Thyroid gland (tissue), 4 donors: ENCODE measurements at regions not wholly inside any gene's neighbourhood (a gene's known extent, or its start where the extent isn't known, plus 50 kb on each side); places are given as distances from the start of the nearest gene placed in this dataset.

Experiments used
- DNase-seq, 2 donors: peaks; one replicate each; pipeline ENCODE4 v3.0.0-alpha.2; 2019
- H3K27ac ChIP-seq, 3 donors: fragments of 200-600 bp; sonication (generic); 1 replicate in 2 of 3; 2 replicates in 1 of 3; pipeline ENCODE4 v1.5.1; 2016 to 2019; ENCODE audit warnings: mild to moderate bottlenecking in 1 of 3, moderate library complexity in 1 of 3
- H3K27me3 ChIP-seq: fragments of 200-600 bp; sonication (generic); one replicate; pipeline ENCODE4 v1.5.1; 2019
- H3K36me3 ChIP-seq, 2 donors: fragments of 200-600 bp; sonication (generic); one replicate each; pipeline ENCODE4 v1.5.1; 2016 to 2019
- H3K4me1 ChIP-seq, 2 donors: fragments of 200-600 bp; sonication (generic); one replicate each; pipeline ENCODE4 v1.5.1; 2017 to 2019
- H3K4me3 ChIP-seq, 3 donors: fragments of 200-600 bp; sonication (generic); replicated peaks in 1 of 3; 1 replicate in 2 of 3; 2 replicates in 1 of 3; pipeline ENCODE4 v1.5.1; 2016; ENCODE audit warnings: mild to moderate bottlenecking in 1 of 3
- H3K9me3 ChIP-seq: fragments of 200-600 bp; sonication (generic); one replicate; pipeline ENCODE4 v1.5.1; 2017
- CTCF ChIP-seq, 6 experiments: fragments of 200-600 bp in 3 of 6; fragments of 450-650 bp in 3 of 6; sonication (generic) in 3 of 6; IDR thresholded peaks; one replicate each; pipeline ENCODE4 v1.5.1; 2016 to 2019; ENCODE audit warnings: antibody characterized with exemption in 6 of 6, mild to moderate bottlenecking in 2 of 6, inconsistent platforms in 1 of 6, moderate library complexity in 1 of 6
- POLR2A ChIP-seq, 2 donors: fragments of 450-650 bp; IDR thresholded peaks; one replicate each; pipeline ENCODE4 v1.6.1; 2017; ENCODE audit warnings: antibody characterized with exemption in 2 of 2, mild to moderate bottlenecking in 2 of 2, moderate library complexity in 1 of 2
- WGBS, 2 donors: methylation state at CpG; one replicate each; pipeline ENCODE4 v1.1.5; 2017; 5-methylcytosine and 5-hydroxymethylcytosine counted together
- intact Hi-C: fragments of 100-400 bp; cut with DNase I; formaldehyde crosslinking; loops from one replicate; pipeline ENCODE4 v1.15.1; 2023

- TF ChIP-seq CTCF (IDR thresholded peaks at IDR 0.05), result no peak
- no peak for TF ChIP-seq POLR2A (IDR thresholded peaks at IDR 0.05)
- Histone ChIP-seq H3K9me3 (no peaks in the 10 kb centered on the region), H3K27me3 (no peaks in the 10 kb centered on the region), H3K27ac (no peak overlapping the region), H3K36me3 (no peaks in the 10 kb centered on the region), H3K4me3 (no peak overlapping the region), H3K4me1 (no peaks in the 10 kb centered on the region)
- intact Hi-C loops, result no loop called here
- WGBS, 2 donors, result 89 to 95% methylated on average over 1 of the region's 1 CpG
- no peak for DNase-seq
These were observed 154.9 kb upstream of the ARHGAP28 start for GRCh38 chr18:6574631-6575030.

GRCh38 chr18:6575908-6576307, 153.6 kb upstream of the ARHGAP28 start:
- no peaks in the 10 kb centered on the region for H3K27me3 ChIP-seq
- no peak overlapping the region for H3K27ac ChIP-seq
- no peaks in the 10 kb centered on the region for H3K36me3 ChIP-seq
- H3K9me3 ChIP-seq, result no peaks in the 10 kb centered on the region
- H3K4me1 ChIP-seq, result no peaks in the 10 kb centered on the region
- 94 to 95% methylated on average over 10 of the region's 10 CpGs for WGBS, 2 donors
- TF ChIP-seq POLR2A (IDR thresholded peaks at IDR 0.05) (no peak), CTCF (IDR thresholded peaks at IDR 0.05) (no peak)
- intact Hi-C loops, result no loop called here
- H3K4me3 ChIP-seq, result no peak overlapping the region
- DNase-seq, result no peak

DNA sequence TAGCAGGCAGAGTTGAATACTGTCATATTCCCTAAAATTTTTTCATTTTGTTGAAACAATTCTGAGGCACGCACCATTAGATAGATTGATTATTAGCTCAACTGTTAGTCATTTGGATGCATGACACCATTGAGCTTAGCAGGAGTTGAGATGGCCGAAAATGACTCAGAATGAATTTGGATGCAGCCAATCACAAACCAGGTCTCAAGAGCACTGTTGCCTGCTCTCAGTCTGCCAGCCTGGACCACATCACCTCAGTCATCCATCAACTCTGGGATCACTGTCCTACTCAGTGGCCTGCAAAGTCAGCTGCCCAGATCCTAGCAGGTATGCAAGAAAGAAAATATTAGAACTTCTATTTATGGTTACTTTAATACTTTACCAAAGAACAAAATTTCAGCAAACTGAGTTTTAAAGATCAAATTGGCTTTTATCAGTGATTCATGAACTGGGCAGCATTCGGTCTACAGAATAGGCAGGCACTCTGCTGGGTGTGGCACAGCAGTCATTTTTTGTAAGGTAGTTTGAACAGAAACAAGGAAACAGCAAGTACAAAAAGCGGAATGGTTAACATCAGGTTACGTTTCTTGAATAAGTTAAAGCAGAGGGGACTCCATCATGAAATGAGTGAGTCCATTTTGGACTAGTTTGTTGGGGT, 152.7 kb upstream of the ARHGAP28 start:
- intact Hi-C loops, result no loop called here
- TF ChIP-seq POLR2A (IDR thresholded peaks at IDR 0.05) (no peak), CTCF (IDR thresholded peaks at IDR 0.05) (no peak)
- no peak overlapping the region for H3K27ac ChIP-seq
- no peak overlapping the region for H3K4me3 ChIP-seq
- no peak for DNase-seq
- WGBS, 2 donors, result 97% methylated on average over 5 of the region's 5 CpGs
- no peaks in the 10 kb centered on the region for H3K27me3 ChIP-seq
- no peaks in the 10 kb centered on the region for H3K36me3 ChIP-seq
- no peaks in the 10 kb centered on the region for H3K4me1 ChIP-seq
- H3K9me3 ChIP-seq, result no peaks in the 10 kb centered on the region

DNA sequence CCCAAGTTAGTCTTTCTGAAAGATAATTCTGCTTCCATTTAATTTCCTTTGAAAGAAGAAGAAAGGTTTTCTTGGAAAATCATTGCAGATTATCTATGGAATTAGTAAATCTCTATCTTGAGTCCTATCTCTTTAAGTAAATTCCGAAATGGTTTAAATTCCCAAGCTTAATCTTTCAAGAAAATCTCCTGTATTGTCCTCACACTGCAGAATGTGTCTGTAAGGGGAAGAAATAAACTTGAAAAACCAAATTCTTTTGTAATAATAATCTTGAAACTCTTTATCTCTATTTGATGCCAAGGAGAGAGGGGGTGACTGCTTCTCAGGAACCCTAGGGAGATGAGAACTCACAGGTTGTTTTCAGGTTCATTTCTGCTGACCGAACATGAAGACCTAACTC, 150.8 kb upstream of the ARHGAP28 start:
- no peak for TF ChIP-seq CTCF (IDR thresholded peaks at IDR 0.05)
- no peak for TF ChIP-seq POLR2A (IDR thresholded peaks at IDR 0.05)
- intact Hi-C loops, result no loop called here
- Histone ChIP-seq H3K27me3 (no peaks in the 10 kb centered on the region), H3K9me3 (no peaks in the 10 kb centered on the region), H3K4me3 (no peak overlapping the region), H3K27ac (no peak overlapping the region), H3K4me1 (no peaks in the 10 kb centered on the region), H3K36me3 (no peaks in the 10 kb centered on the region)
- WGBS, 2 donors, result 81 to 87% methylated on average over 2 of the region's 2 CpGs
- DNase-seq, result no peak

- no peak for TF ChIP-seq CTCF (IDR thresholded peaks at IDR 0.05)
- intact Hi-C loops, result no loop called here
- H3K27ac ChIP-seq, result no peak overlapping the region
- no peak overlapping the region for H3K4me3 ChIP-seq
- DNase-seq, result no peak
- 76 to 87% methylated on average over 5 of the region's 5 CpGs for WGBS, 2 donors
- no peaks in the 10 kb centered on the region for H3K36me3 ChIP-seq
- no peaks in the 10 kb centered on the region for H3K27me3 ChIP-seq
- no peaks in the 10 kb centered on the region for H3K4me1 ChIP-seq
- H3K9me3 ChIP-seq, result no peaks in the 10 kb centered on the region
These were observed 150.0 kb upstream of the ARHGAP28 start for GRCh38 chr18:6579486-6579885.
